CD4-positive, CD25-positive, alpha-beta regulatory T cell (primary cell): ENCODE measurements at regions not wholly inside any gene's neighbourhood (a gene's known extent, or its start where the extent isn't known, plus 50 kb on each side); places are given as distances from the start of the nearest gene placed in this dataset.

Experiments used
- ATAC-seq, 2 donors: fragments of 150-1000 bp; cut with Tn5 transposase; one replicate each; pipeline ENCODE4 v1.10.0; 2021; ENCODE audit warnings: low read depth in 2 of 2, moderate number of reproducible peaks in 2 of 2, moderate library complexity in 1 of 2
- DNase-seq, 3 donors: peaks; one replicate each; pipeline versions ENCODE4 v3.0.0 to v3.0.0-alpha.2; 2012 to 2022; ENCODE audit warnings: mixed read lengths in 1 of 3
- H3K27ac ChIP-seq: one replicate; pipeline ENCODE4 v1.7.0; 2013; ENCODE audit warnings: mild to moderate bottlenecking, low read length; ENCODE audit not compliant: insufficient read depth, poor library complexity, severe bottlenecking
- H3K27me3 ChIP-seq: one replicate; pipeline ENCODE4 v1.7.0; 2013; ENCODE audit warnings: low read length; ENCODE audit not compliant: control insufficient read depth, insufficient read depth
- H3K36me3 ChIP-seq: one replicate; pipeline ENCODE4 v1.7.0; 2013; ENCODE audit warnings: mild to moderate bottlenecking, low read length, moderate library complexity; ENCODE audit not compliant: control insufficient read depth, insufficient read depth
- H3K4me1 ChIP-seq: 2 replicates; pipeline ENCODE4 v1.7.0; 2013; ENCODE audit warnings: mild to moderate bottlenecking, low read length; ENCODE audit not compliant: insufficient read depth, control insufficient read depth, poor library complexity, severe bottlenecking
- H3K4me3 ChIP-seq: one replicate; pipeline ENCODE4 v1.7.0; 2013; ENCODE audit warnings: low read depth, mild to moderate bottlenecking, low read length, moderate library complexity
- H3K9me3 ChIP-seq, 2 experiments: 1 replicate in 1 of 2; 2 replicates in 1 of 2; pipeline ENCODE4 v1.7.0; 2013; ENCODE audit warnings: low read length in 2 of 2, mild to moderate bottlenecking in 1 of 2, moderate library complexity in 1 of 2; ENCODE audit not compliant: control insufficient read depth in 2 of 2
- H3K27ac Mint-ChIP-seq, 3 donors: one replicate each; pipeline ENCODE4 v1.8.0; 2020 to 2022; ENCODE audit warnings: mild to moderate bottlenecking in 3 of 3, mixed read lengths in 3 of 3, moderate library complexity in 2 of 3
- H3K27me3 Mint-ChIP-seq: one replicate; pipeline ENCODE4 v1.8.0; 2022; ENCODE audit warnings: mild to moderate bottlenecking, mixed read lengths
- H3K36me3 Mint-ChIP-seq: one replicate; pipeline ENCODE4 v1.8.0; 2020; ENCODE audit warnings: mixed read lengths
- H3K4me1 Mint-ChIP-seq, 4 donors: one replicate each; pipeline ENCODE4 v1.8.0; 2020 to 2022; ENCODE audit warnings: mixed read lengths in 4 of 4, mild to moderate bottlenecking in 1 of 4
- H3K4me3 Mint-ChIP-seq, 4 donors: one replicate each; pipeline ENCODE4 v1.8.0; 2020 to 2022; ENCODE audit warnings: mild to moderate bottlenecking in 4 of 4, mixed read lengths in 4 of 4, moderate library complexity in 3 of 4
- H3K9me3 Mint-ChIP-seq, 7 donors: one replicate each; pipeline ENCODE4 v1.8.0; 2020 to 2022; ENCODE audit warnings: mixed read lengths in 7 of 7, mild to moderate bottlenecking in 3 of 7, moderate library complexity in 2 of 7

DNA sequence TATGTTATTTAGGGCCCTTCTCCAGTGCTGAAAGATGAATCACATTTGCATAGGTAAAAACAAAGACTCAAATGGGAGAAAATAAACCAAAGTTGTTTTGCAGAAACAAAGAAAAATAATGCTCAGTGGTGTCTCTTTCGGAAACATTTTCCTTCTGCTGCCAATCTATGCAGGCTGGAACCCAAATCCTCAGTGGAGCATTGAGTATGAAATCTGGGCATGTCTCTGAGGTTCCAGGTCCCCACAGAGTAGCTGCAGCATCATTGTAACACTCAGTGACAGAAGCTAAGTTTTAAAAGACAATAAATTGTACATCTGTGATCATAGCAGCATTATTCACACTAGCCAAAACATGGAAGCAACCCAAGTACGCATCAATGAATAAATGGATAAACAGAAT, 303.6 kb downstream of the FBXW7 start:
- Mint-ChIP-seq H3K4me3 (no peak overlapping the region), H3K36me3 (no peaks in the 10 kb centered on the region), H3K9me3 (peaks cover 0 to 2% (median 0%) of the 10 kb centered on the region in 7 donors), H3K27me3 (peaks cover 12% of the 10 kb centered on the region), H3K4me1 (peaks cover 0 to 5% (median 0%) of the 10 kb centered on the region in 4 donors), H3K27ac (no peak overlapping the region)
- H3K4me3 ChIP-seq = no peak overlapping the region
- no peaks in the 10 kb centered on the region for H3K27me3 ChIP-seq
- ATAC-seq = no peak
- no peaks in the 10 kb centered on the region for H3K9me3 ChIP-seq
- H3K4me1 ChIP-seq = no peaks in the 10 kb centered on the region
- H3K36me3 ChIP-seq = no peaks in the 10 kb centered on the region
- H3K27ac ChIP-seq = no peak overlapping the region
- no peak for DNase-seq

GRCh38 chr4:152229782-152230289, 306.1 kb downstream of the FBXW7 start:
- H3K9me3 Mint-ChIP-seq = peaks cover 0 to 2% (median 0%) of the 10 kb centered on the region in 7 donors
- no peaks in the 10 kb centered on the region for H3K36me3 Mint-ChIP-seq
- DNase-seq (no peak), ATAC-seq (no peak)
- Histone ChIP-seq H3K4me1 (no peaks in the 10 kb centered on the region), H3K36me3 (no peaks in the 10 kb centered on the region), H3K9me3 (no peaks in the 10 kb centered on the region), H3K27ac (no peak overlapping the region), H3K27me3 (no peaks in the 10 kb centered on the region), H3K4me3 (no peak overlapping the region)
- no peak overlapping the region for H3K4me3 Mint-ChIP-seq
- H3K27ac Mint-ChIP-seq = no peak overlapping the region
- peaks cover 0 to 5% (median 0%) of the 10 kb centered on the region in 4 donors for H3K4me1 Mint-ChIP-seq
- peaks cover 12% of the 10 kb centered on the region for H3K27me3 Mint-ChIP-seq

- Mint-ChIP-seq H3K4me1 (peaks cover 8 to 19% (median 17%) of the 10 kb centered on the region in 4 donors), H3K4me3 (no peak overlapping the region), H3K27ac (no peak overlapping the region), H3K36me3 (no peaks in the 10 kb centered on the region), H3K27me3 (peaks cover 5% of the 10 kb centered on the region), H3K9me3 (peaks cover 0 to 2% (median 0%) of the 10 kb centered on the region in 7 donors)
- DNase-seq (no peak), ATAC-seq (no peak)
- no peaks in the 10 kb centered on the region for H3K27me3 ChIP-seq
- no peaks in the 10 kb centered on the region for H3K36me3 ChIP-seq
- H3K27ac ChIP-seq = no peak overlapping the region
- no peaks in the 10 kb centered on the region for H3K9me3 ChIP-seq
- peaks cover 2% of the 10 kb centered on the region for H3K4me1 ChIP-seq
- H3K4me3 ChIP-seq = no peak overlapping the region
These were observed 310.2 kb downstream of the FBXW7 start for GRCh38 chr4:152225680-152226079.

DNA sequence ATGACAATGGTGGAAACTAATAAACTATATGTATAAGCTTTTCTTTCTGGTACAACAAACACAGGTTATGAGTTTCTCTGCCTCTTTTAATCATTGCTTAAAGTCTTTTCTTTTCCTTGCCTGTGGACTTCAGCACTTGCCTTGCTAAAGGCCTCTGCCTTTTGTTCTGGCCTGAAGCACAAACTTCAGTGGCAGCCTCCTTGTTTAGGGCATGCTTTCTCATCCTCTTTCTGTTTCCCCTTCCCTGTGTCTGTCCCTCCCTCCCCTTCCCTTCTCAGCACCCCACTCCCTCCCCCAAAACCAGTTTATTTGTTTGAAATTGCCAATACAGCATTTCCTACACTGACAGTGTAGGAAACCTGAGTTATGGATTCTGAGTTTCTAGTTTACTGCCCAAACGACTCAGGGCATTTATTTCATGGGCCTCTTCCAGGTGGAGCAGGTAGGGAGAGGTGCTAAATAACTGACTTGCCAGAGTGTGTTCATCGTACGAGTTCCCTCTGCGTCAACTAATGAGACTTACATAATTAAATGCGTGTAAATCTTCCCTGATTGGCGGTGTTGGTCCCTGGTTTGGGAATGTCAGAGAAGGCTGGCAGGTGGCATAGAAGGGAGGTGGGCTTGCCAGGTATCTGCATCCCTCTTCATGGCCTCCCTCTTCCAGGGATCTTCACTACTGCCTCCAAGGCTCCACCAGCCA, 311.0 kb downstream of the FBXW7 start:
- Mint-ChIP-seq H3K27ac (peak overlapping the region in 2 of 3 donors; percentile 17 to 83), H3K27me3 (peaks cover 5% of the 10 kb centered on the region), H3K4me3 (no peak overlapping the region), H3K4me1 (peaks cover 8 to 26% (median 18%) of the 10 kb centered on the region in 4 donors), H3K9me3 (peaks cover 0 to 2% (median 0%) of the 10 kb centered on the region in 7 donors), H3K36me3 (no peaks in the 10 kb centered on the region)
- no peaks in the 10 kb centered on the region for H3K9me3 ChIP-seq
- peaks cover 2% of the 10 kb centered on the region for H3K4me1 ChIP-seq
- H3K27me3 ChIP-seq = no peaks in the 10 kb centered on the region
- H3K4me3 ChIP-seq = no peak overlapping the region
- ATAC-seq = no peak
- H3K36me3 ChIP-seq = no peaks in the 10 kb centered on the region
- no peak for DNase-seq
- no peak overlapping the region for H3K27ac ChIP-seq

DNA sequence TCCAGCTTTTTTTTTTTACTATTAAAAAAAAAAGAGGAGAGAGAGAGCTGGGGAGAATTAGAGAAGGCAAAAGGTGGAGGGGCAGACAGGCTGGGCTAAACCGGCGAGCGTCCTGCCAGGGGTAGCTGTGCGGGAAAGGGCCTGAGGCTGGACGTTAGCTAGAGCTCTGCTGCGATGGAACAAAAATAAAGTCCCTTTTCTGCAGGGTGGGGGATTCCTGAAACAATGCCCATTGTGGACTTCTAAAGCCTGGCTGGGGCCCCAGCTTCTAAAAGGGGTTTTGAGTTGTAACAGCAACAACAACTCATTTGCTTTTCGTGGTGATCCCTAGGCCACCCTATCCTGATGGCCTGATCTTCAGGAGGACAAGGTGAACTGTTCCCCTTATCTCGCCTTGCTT, 311.7 kb downstream of the FBXW7 start:
- DNase-seq = no peak
- ATAC-seq = no peak
- H3K36me3 Mint-ChIP-seq = no peaks in the 10 kb centered on the region
- H3K27me3 Mint-ChIP-seq = peaks cover 5% of the 10 kb centered on the region
- H3K4me3 ChIP-seq = no peak overlapping the region
- no peaks in the 10 kb centered on the region for H3K9me3 ChIP-seq
- peaks cover 2% of the 10 kb centered on the region for H3K4me1 ChIP-seq
- H3K27ac ChIP-seq = no peak overlapping the region
- no peaks in the 10 kb centered on the region for H3K27me3 ChIP-seq
- H3K36me3 ChIP-seq = no peaks in the 10 kb centered on the region
- H3K4me3 Mint-ChIP-seq = no peak overlapping the region
- H3K9me3 Mint-ChIP-seq = peaks cover 0 to 2% (median 0%) of the 10 kb centered on the region in 7 donors
- H3K4me1 Mint-ChIP-seq = peaks cover 8 to 27% (median 18%) of the 10 kb centered on the region in 4 donors
- H3K27ac Mint-ChIP-seq = no peak overlapping the region

- Mint-ChIP-seq H3K27me3 (peaks cover 5% of the 10 kb centered on the region), H3K9me3 (peaks cover 0 to 2% (median 0%) of the 10 kb centered on the region in 7 donors), H3K27ac (peak overlapping the region in 2 of 3 donors; percentile 22 to 95)
These were observed 312.3 kb downstream of the FBXW7 start for GRCh38 chr4:152223600-152223999.

GRCh38 chr4:152221816-152222516, 313.9 kb downstream of the FBXW7 start:
- Histone ChIP-seq H3K27ac (no peak overlapping the region), H3K27me3 (no peaks in the 10 kb centered on the region), H3K36me3 (no peaks in the 10 kb centered on the region), H3K4me1 (peaks cover 2% of the 10 kb centered on the region), H3K4me3 (peak overlapping the region; percentile 54), H3K9me3 (no peaks in the 10 kb centered on the region)
- ATAC-seq (peak; percentile 60 to 78), DNase-seq (peak in 2 of 3 donors; percentile 36 to 68)
- Mint-ChIP-seq H3K27me3 (peaks cover 6% of the 10 kb centered on the region), H3K4me1 (peaks cover 8 to 30% (median 18%) of the 10 kb centered on the region in 4 donors), H3K27ac (peak overlapping the region; percentile 64 to 93 (median 89)), H3K4me3 (peak overlapping the region in 3 of 4 donors; percentile 20 to 67 (median 47)), H3K36me3 (no peaks in the 10 kb centered on the region), H3K9me3 (peaks cover 0 to 2% (median 0%) of the 10 kb centered on the region in 7 donors)

More at GRCh38 chr4:152223600-152223999, 312.3 kb downstream of the FBXW7 start:
- Histone ChIP-seq H3K27ac (no peak overlapping the region), H3K4me3 (no peak overlapping the region), H3K27me3 (no peaks in the 10 kb centered on the region), H3K9me3 (no peaks in the 10 kb centered on the region), H3K36me3 (no peaks in the 10 kb centered on the region), H3K4me1 (peaks cover 2% of the 10 kb centered on the region)
- no peak for ATAC-seq
- no peaks in the 10 kb centered on the region for H3K36me3 Mint-ChIP-seq
- peaks cover 8 to 30% (median 20%) of the 10 kb centered on the region in 4 donors for H3K4me1 Mint-ChIP-seq
- DNase-seq = peak in 1 of 3 donors; percentile 36
- no peak overlapping the region for H3K4me3 Mint-ChIP-seq
